GM21423 (cell line): ENCODE measurements at regions not wholly inside any gene's neighbourhood (a gene's known extent, or its start where the extent isn't known, plus 50 kb on each side); places are given as distances from the start of the nearest gene placed in this dataset.

ENCODE experiments used
- ATAC-seq: cut with Tn5 transposase; IDR thresholded peaks from one replicate; pipeline ENCODE4 v1.9.1; 2021; ENCODE audit warnings: mild to moderate bottlenecking, moderate library complexity; ENCODE audit not compliant: unreplicated experiment

- no peak for ATAC-seq
These were observed 454.0 kb upstream of the SORCS1 start for GRCh38 chr10:107618504-107618994.

- no peak for ATAC-seq
These were observed 452.2 kb upstream of the SORCS1 start for GRCh38 chr10:107616463-107617410.

GRCh38 chr10:107616031-107616430 lies 451.5 kb upstream of the SORCS1 start:
- ATAC-seq: no peak

- no peak for ATAC-seq
These were observed 450.6 kb upstream of the SORCS1 start for GRCh38 chr10:107614939-107615685.

GRCh38 chr10:107611115-107611514 lies 446.6 kb upstream of the SORCS1 start:
- ATAC-seq: no peak

GRCh38 chr10:107589081-107589480 lies 424.6 kb upstream of the SORCS1 start:
- ATAC-seq: no peak

- ATAC-seq: no peak
These were observed 421.1 kb upstream of the SORCS1 start for GRCh38 chr10:107585630-107586029.

- ATAC-seq: no peak
These were observed 419.5 kb upstream of the SORCS1 start for GRCh38 chr10:107583974-107584373.

GRCh38 chr10:107579970-107580369 lies 415.5 kb upstream of the SORCS1 start:
- ATAC-seq: no peak

GRCh38 chr10:107577221-107577620 lies 412.7 kb upstream of the SORCS1 start:
- ATAC-seq: no peak

GRCh38 chr10:107576746-107577145 lies 412.2 kb upstream of the SORCS1 start:
- ATAC-seq: no peak

- no peak for ATAC-seq
These were observed 400.5 kb upstream of the SORCS1 start for GRCh38 chr10:107565014-107565413.

- ATAC-seq: no peak
These were observed 396.7 kb upstream of the SORCS1 start for GRCh38 chr10:107561136-107561650.

- no peak for ATAC-seq
These were observed 393.4 kb upstream of the SORCS1 start for GRCh38 chr10:107557916-107558315.

GRCh38 chr10:107554333-107554732 lies 389.8 kb upstream of the SORCS1 start:
- no peak for ATAC-seq

GRCh38 chr10:107553470-107553869 lies 389.0 kb upstream of the SORCS1 start:
- ATAC-seq: no peak

- no peak for ATAC-seq
These were observed 388.5 kb upstream of the SORCS1 start for GRCh38 chr10:107552963-107553362.

GRCh38 chr10:107548301-107548700 lies 383.8 kb upstream of the SORCS1 start:
- ATAC-seq: no peak

GRCh38 chr10:107546986-107547385 lies 382.5 kb upstream of the SORCS1 start:
- ATAC-seq: no peak

- ATAC-seq: no peak
These were observed 381.8 kb upstream of the SORCS1 start for GRCh38 chr10:107546284-107546683.

GRCh38 chr10:107545717-107546116 lies 381.2 kb upstream of the SORCS1 start:
- no peak for ATAC-seq
